ENCODE measurements at regions not wholly inside any gene's neighbourhood (a gene's known extent, or its start where the extent isn't known, plus 50 kb on each side); places are given as distances from the start of the nearest gene placed in this dataset.

DNA sequence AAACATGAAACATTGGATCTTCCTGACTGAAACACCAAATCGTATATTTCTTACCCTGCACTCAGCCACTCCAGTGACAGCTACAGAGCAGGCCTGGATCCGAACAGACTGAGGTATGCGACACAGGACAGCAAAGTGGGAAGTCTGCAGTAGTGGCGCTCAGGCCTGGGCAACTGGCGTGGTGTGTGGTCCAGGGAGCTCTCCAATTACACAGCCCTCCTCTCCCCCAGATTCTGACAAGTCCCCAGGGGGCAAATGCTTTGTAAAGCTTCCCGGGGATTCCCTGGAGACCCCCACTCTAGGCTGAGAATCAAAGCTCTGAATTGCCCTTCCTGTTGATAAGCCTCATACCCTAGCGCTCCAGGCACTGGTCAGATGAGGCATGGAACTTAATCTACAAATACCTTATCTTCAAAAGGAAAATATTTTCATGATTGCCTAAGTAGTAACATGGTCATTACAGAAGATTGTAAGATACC lies 104.8 kb upstream of the ERCC6L2 start:
- TF ChIP-seq POLR2A (IDR thresholded peaks at IDR 0.05; ENCODE audit: low read depth): no peak
- no peak for TF ChIP-seq CTCF (IDR thresholded peaks at IDR 0.05)
